Osteocyte (in vitro differentiated cells): ENCODE measurements at regions not wholly inside any gene's neighbourhood (a gene's known extent, or its start where the extent isn't known, plus 50 kb on each side); places are given as distances from the start of the nearest gene placed in this dataset.

Experiments
- DNase-seq: peaks from one replicate; pipeline ENCODE4 v3.0.0; 2021; ENCODE audit warnings: mixed read lengths; ENCODE audit not compliant: unreplicated experiment; ENCODE audit errors: extremely low spot score
- H3K27ac Mint-ChIP-seq: one replicate; pipeline ENCODE4 v1.8.0; 2021; ENCODE audit warnings: mild to moderate bottlenecking, mixed read lengths; ENCODE audit not compliant: unreplicated experiment
- H3K27me3 Mint-ChIP-seq: one replicate; pipeline ENCODE4 v1.8.0; 2021; ENCODE audit warnings: mixed read lengths; ENCODE audit not compliant: unreplicated experiment
- H3K36me3 Mint-ChIP-seq: one replicate; pipeline ENCODE4 v1.8.0; 2021; ENCODE audit warnings: mixed read lengths; ENCODE audit not compliant: unreplicated experiment
- H3K4me1 Mint-ChIP-seq: one replicate; pipeline ENCODE4 v1.8.0; 2021; ENCODE audit warnings: mixed read lengths; ENCODE audit not compliant: unreplicated experiment
- H3K4me3 Mint-ChIP-seq: one replicate; pipeline ENCODE4 v1.8.0; 2021; ENCODE audit warnings: mild to moderate bottlenecking, moderate library complexity, mixed read lengths; ENCODE audit not compliant: unreplicated experiment
- H3K9me3 Mint-ChIP-seq: one replicate; pipeline ENCODE4 v1.8.0; 2021; ENCODE audit warnings: mixed read lengths; ENCODE audit not compliant: unreplicated experiment
- TF ChIP-seq, protein P1 (sequence below): fragments of 200-600 bp; sonication (generic); IDR thresholded peaks from 2 replicates; pipeline ENCODE4 v1.5.0; 2021; ENCODE audit warnings: antibody characterized with exemption, mild to moderate bottlenecking, moderate library complexity

DNA sequence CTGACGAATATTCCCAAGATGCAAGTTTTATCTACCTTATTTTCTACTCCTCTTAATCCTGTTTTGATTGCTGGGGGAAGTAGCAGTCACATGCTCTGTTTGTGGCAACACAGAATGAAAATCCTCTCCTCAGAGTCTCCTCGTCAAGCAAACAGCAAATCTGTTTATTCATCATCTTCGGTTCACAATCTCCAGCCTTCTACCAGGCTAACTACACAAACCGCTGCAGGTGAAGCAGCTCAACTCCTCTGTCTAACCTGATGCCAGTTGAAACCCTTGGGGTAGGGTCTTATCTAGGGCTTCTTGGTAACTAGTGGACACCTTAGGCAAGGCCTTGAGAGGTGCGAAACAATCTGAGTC, 91.0 kb downstream of the SIPA1L2 start:
- H3K9me3 Mint-ChIP-seq = no peaks in the 10 kb centered on the region
- TF ChIP-seq, protein P1, sequence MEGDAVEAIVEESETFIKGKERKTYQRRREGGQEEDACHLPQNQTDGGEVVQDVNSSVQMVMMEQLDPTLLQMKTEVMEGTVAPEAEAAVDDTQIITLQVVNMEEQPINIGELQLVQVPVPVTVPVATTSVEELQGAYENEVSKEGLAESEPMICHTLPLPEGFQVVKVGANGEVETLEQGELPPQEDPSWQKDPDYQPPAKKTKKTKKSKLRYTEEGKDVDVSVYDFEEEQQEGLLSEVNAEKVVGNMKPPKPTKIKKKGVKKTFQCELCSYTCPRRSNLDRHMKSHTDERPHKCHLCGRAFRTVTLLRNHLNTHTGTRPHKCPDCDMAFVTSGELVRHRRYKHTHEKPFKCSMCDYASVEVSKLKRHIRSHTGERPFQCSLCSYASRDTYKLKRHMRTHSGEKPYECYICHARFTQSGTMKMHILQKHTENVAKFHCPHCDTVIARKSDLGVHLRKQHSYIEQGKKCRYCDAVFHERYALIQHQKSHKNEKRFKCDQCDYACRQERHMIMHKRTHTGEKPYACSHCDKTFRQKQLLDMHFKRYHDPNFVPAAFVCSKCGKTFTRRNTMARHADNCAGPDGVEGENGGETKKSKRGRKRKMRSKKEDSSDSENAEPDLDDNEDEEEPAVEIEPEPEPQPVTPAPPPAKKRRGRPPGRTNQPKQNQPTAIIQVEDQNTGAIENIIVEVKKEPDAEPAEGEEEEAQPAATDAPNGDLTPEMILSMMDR = no peak
- no peak overlapping the region for H3K27ac Mint-ChIP-seq
- no peaks in the 10 kb centered on the region for H3K27me3 Mint-ChIP-seq
- no peak for DNase-seq
- H3K4me3 Mint-ChIP-seq = no peak overlapping the region
- H3K4me1 Mint-ChIP-seq = peaks cover 40% of the 10 kb centered on the region
- H3K36me3 Mint-ChIP-seq = no peaks in the 10 kb centered on the region

DNA sequence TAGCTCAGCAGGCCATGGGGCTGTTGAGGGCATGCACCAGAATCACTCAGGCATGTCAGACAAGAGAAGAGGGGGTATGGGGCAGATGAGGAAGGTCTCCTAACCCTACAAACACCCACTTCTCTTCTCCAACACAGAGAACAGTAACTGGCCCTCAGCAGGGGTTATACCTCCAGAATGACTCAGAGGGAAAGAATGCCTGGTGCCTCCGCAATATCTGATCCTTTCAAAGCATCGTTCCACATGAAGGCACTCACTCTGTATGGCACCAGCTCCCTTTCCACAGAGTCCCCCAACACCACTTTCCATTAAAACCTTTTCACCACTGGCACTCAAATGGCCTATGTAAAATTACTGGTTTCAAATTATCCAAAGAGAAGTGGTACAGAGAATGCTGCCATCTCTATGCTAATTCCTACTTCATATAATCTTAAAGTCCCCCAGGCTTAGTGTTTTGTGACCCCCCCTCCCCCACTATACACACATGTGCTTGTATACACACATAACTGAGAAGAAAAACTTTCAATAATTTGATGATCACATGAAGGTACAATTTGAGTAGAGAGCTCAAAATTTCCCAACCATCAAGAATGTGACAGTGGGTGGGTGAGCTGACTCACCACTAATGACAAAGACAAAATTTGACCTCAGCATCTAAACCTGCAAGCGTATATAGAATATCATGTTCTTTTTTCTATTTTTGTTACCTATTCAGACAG, 91.5 kb downstream of the SIPA1L2 start:
- Mint-ChIP-seq H3K27ac (no peak overlapping the region), H3K4me1 (peaks cover 42% of the 10 kb centered on the region)

GRCh38 chr1:232534552-232535517, 95.1 kb downstream of the SIPA1L2 start:
- TF ChIP-seq, protein P1 = no peak
- DNase-seq = no peak
- Mint-ChIP-seq H3K27me3 (no peaks in the 10 kb centered on the region), H3K4me3 (no peak overlapping the region), H3K9me3 (no peaks in the 10 kb centered on the region), H3K27ac (no peak overlapping the region), H3K4me1 (peaks cover 39% of the 10 kb centered on the region), H3K36me3 (no peaks in the 10 kb centered on the region)

More for the DNA sequence above, 91.5 kb downstream of the SIPA1L2 start:
- Mint-ChIP-seq H3K27me3 (no peaks in the 10 kb centered on the region), H3K4me3 (no peak overlapping the region), H3K36me3 (no peaks in the 10 kb centered on the region), H3K9me3 (no peaks in the 10 kb centered on the region)
- no peak for DNase-seq
- TF ChIP-seq, protein P1 = no peak

GRCh38 chr1:232533328-232533727, 96.6 kb downstream of the SIPA1L2 start:
- H3K27ac Mint-ChIP-seq = no peak overlapping the region
- peaks cover 25% of the 10 kb centered on the region for H3K4me1 Mint-ChIP-seq
- TF ChIP-seq, protein P1 = no peak
- H3K27me3 Mint-ChIP-seq = no peaks in the 10 kb centered on the region
- no peak overlapping the region for H3K4me3 Mint-ChIP-seq
- no peak for DNase-seq
- no peaks in the 10 kb centered on the region for H3K9me3 Mint-ChIP-seq
- no peaks in the 10 kb centered on the region for H3K36me3 Mint-ChIP-seq

- Mint-ChIP-seq H3K27me3 (no peaks in the 10 kb centered on the region), H3K27ac (no peak overlapping the region), H3K4me1 (peaks cover 20% of the 10 kb centered on the region), H3K36me3 (no peaks in the 10 kb centered on the region), H3K4me3 (no peak overlapping the region), H3K9me3 (no peaks in the 10 kb centered on the region)
- TF ChIP-seq, protein P1 = no peak
- no peak for DNase-seq
These were observed 97.0 kb downstream of the SIPA1L2 start for GRCh38 chr1:232532901-232533300.
